ENCODE measurements at regions not wholly inside any gene's neighbourhood (a gene's known extent, or its start where the extent isn't known, plus 50 kb on each side); places are given as distances from the start of the nearest gene placed in this dataset.
A peak's percentile ranks its signal among the peaks of the same experiment; 100 is the strongest.
"Not testable (repeated sequence)": the region's sequence is repeated elsewhere in the genome, so short reads cannot be mapped to it uniquely, and the experiment has no call there.

DNA sequence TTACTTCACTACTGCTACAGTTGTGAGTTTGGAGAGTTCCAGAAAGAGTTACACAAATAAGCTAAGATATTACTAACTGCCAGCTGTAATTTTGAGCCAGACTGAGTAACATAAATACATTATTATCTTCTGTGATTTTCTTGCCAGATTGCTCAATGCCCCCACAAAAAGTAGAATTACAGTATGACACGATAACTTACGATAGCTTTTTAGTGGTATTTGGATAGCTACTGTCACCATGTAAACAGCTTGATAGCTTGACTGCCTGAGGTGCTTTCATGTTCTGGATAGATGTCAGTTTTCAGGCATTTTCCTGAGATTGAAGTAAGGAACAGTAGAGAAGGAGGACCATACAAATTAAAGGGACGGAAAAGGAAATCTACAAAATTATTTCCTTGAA is 533.3 kb downstream of the SOCS6 start:
- H3K27ac ChIP-seq = no peak overlapping the region
- DNase-seq (ENCODE audit: low spot score) = no peak
- POLR2A ChIA-PET (ENCODE audit: low non-redundant PET) = no interaction called here
- TF ChIP-seq, protein P1, sequence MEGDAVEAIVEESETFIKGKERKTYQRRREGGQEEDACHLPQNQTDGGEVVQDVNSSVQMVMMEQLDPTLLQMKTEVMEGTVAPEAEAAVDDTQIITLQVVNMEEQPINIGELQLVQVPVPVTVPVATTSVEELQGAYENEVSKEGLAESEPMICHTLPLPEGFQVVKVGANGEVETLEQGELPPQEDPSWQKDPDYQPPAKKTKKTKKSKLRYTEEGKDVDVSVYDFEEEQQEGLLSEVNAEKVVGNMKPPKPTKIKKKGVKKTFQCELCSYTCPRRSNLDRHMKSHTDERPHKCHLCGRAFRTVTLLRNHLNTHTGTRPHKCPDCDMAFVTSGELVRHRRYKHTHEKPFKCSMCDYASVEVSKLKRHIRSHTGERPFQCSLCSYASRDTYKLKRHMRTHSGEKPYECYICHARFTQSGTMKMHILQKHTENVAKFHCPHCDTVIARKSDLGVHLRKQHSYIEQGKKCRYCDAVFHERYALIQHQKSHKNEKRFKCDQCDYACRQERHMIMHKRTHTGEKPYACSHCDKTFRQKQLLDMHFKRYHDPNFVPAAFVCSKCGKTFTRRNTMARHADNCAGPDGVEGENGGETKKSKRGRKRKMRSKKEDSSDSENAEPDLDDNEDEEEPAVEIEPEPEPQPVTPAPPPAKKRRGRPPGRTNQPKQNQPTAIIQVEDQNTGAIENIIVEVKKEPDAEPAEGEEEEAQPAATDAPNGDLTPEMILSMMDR (conservative IDR thresholded peaks at IDR 0.05; ENCODE audit: low read depth) = no peak
- CTCF ChIA-PET = no interaction called here

DNA sequence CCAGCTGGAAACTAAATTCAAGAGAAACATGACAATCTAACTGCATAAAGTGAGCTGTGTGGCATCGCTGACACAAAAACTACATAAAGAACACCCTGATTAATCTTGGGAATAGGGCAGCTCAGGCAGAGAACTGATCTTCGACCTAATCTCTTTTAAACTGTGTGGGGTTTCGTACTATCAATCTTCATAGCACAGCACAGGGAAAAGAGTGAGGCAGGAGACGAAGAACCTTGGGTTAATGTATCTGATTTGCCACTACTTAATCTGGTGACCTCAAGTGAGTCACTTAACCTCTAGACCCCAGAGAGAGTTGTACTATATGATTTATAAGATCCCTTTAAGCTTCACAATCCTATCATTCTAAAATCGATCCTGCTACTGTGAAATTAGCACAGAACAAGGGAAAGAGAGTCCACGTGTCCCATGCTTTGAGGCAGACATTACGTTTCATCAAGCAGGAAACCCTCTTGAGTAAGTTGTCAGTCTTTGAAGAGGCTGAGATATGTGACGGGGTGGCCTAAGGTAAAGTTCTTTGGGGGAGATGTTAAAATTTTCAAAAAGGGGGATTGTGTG is 519.7 kb downstream of the SOCS6 start:
- ChIA-PET CTCF (interaction anchor here (0.6 kb wide), 1 partner anchor 54 kb away, joined by 3 read pairs; no protein-coding TSS in a partner anchor), POLR2A (ENCODE audit: low non-redundant PET) (no interaction called here)
- DNase-seq (ENCODE audit: low spot score) = no peak
- H3K27ac ChIP-seq = no peak overlapping the region
- TF ChIP-seq, protein P1 (conservative IDR thresholded peaks at IDR 0.05; ENCODE audit: low read depth) = no peak

DNA sequence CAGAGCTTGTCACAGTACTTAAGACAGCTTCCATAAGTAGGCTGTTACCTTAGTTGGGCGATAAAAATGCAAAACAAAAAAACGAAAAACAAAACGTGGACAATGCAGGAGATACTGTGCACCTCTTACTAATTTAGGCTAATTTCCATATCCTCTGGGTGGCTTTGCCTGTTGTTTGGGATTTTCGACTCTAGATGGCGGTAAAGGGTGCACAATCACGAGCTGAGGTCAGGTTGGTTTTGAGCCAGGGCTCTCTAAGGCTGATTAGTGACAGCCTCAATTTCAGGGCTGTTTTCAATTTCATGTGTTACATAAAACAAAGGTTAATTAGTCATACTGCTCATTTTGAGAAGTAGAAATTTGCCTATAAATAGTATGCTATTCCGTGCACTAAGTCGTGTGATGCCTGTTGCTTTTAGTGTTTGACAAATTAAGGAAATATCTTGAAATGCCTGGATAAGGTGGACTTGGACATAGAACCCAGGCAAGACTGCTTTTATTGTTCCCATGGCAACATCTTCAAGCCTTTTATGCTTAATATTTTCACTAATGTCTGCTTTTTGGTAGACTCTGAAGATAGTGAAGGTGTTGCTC is 493.1 kb downstream of the SOCS6 start:
- TF ChIP-seq, protein P1 (conservative IDR thresholded peaks at IDR 0.05; ENCODE audit: low read depth) = peak; percentile 85
- ChIA-PET CTCF (interaction anchor here (0.6 kb wide), 2 partner anchors 19 to 1073 kb away, joined by 3 read pairs; no protein-coding TSS in a partner anchor), POLR2A (ENCODE audit: low non-redundant PET) (no interaction called here)
- DNase-seq (ENCODE audit: low spot score) = peak; percentile 9
- no peak overlapping the region for H3K27ac ChIP-seq

DNA sequence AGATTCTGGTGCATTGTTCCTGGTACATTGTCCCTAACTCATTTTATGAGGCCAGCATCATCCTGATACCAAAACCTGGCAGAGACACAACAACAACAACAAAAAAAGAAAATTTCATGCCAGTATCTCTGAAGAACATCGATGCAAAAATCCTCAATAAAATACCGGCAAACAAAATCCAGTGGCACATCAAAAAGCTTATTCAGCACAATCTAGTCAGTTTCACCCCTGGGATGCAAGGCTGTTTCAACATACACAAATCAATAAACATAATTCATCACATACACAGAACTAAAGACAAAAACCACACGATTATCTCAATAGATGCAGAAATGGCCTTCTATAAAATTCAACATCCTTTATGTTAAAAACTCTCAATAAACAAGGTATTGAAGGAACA is 477.4 kb downstream of the SOCS6 start:
- CTCF ChIA-PET; H3K27ac ChIP-seq; DNase-seq (ENCODE audit: low spot score); POLR2A ChIA-PET (ENCODE audit: low non-redundant PET): not testable (repeated sequence)

DNA sequence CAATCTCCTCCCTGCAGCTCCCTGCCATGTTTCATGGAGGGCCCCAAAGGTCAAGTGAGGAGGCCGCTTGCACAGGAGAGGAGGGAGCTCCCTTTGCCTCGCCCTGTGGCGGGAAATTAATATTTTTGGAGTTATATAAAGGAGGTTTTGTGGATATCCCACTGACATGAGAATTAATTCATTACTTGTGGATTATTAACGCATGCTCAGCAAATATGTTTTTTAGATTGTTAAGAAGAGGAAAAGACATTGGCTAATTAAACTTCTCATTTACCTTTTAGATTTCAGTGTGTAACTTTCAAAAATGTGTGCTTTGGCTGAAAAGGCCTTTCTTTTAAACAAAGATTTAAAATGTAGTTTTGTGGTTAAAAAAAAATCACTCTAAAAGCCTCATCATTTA is 474.0 kb downstream of the SOCS6 start:
- POLR2A ChIA-PET (ENCODE audit: low non-redundant PET) = no interaction called here

DNA sequence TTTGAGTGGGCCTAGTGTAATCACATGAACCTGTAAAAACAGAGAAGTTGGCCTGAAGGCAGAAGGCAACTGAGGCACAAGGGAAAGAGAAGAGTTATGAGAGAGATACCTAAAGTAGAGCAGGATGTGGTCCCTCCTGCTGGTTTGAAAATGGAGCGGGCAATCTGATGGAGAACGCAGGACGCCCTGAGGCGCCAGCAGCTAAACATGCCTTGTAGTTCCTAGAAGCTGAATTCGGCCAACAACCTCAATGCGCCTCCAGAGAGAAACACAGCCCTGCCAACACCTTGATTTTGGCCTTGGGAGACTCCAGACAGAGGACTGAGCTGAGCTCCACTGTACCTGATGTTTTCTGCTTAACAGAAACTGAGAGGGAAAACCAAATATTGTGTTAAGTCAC is 469.9 kb downstream of the SOCS6 start:
- H3K27ac ChIP-seq = no peak overlapping the region
- ChIA-PET CTCF (no interaction called here), POLR2A (ENCODE audit: low non-redundant PET) (no interaction called here)
- TF ChIP-seq, protein P1 (conservative IDR thresholded peaks at IDR 0.05; ENCODE audit: low read depth) = no peak
- no peak for DNase-seq (ENCODE audit: low spot score)

More for the DNA sequence above, 474.0 kb downstream of the SOCS6 start:
- no peak overlapping the region for H3K27ac ChIP-seq
- DNase-seq (ENCODE audit: low spot score) = no peak
- TF ChIP-seq, protein P1 (conservative IDR thresholded peaks at IDR 0.05; ENCODE audit: low read depth) = no peak
- CTCF ChIA-PET = no interaction called here

DNA sequence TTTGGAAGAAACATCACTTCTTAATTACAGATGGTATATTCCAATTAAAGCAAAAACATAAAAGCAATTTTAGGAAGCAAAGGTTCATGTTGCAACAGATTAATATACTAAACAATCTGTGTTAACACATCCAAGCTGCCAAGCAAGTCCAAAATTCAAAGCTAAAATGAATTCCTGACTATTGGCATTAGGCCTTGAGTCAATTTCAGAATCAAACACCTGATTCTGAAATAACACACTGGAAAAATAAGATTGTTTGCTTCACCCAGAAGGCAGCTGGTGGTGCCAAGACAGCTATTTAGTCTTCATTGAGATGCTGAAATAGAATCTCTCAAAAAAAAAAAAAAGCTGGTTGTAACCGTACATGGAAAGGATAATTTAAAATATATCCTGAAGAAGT is 465.6 kb downstream of the SOCS6 start:
- H3K27ac ChIP-seq = no peak overlapping the region
- POLR2A ChIA-PET (ENCODE audit: low non-redundant PET) = no interaction called here
- DNase-seq (ENCODE audit: low spot score) = no peak
- CTCF ChIA-PET = interaction anchor here (0.7 kb wide), 1 partner anchor 54 kb away, joined by 3 read pairs; no protein-coding TSS in a partner anchor
- TF ChIP-seq, protein P1 (conservative IDR thresholded peaks at IDR 0.05; ENCODE audit: low read depth) = no peak
